GM12872 (cell line): ENCODE measurements at regions not wholly inside any gene's neighbourhood (a gene's known extent, or its start where the extent isn't known, plus 50 kb on each side); places are given as distances from the start of the nearest gene placed in this dataset.

Experiments used
- CTCF ChIP-seq: IDR thresholded peaks from 3 replicates; pipeline ENCODE4 v1.5.1; 2011; ENCODE audit warnings: low read depth, mild to moderate bottlenecking, low read length, moderate library complexity; ENCODE audit not compliant: insufficient read depth

- no peak for TF ChIP-seq CTCF
These were observed 61.6 kb upstream of the RUNX3 start for GRCh38 chr1:24991697-24992096.

DNA sequence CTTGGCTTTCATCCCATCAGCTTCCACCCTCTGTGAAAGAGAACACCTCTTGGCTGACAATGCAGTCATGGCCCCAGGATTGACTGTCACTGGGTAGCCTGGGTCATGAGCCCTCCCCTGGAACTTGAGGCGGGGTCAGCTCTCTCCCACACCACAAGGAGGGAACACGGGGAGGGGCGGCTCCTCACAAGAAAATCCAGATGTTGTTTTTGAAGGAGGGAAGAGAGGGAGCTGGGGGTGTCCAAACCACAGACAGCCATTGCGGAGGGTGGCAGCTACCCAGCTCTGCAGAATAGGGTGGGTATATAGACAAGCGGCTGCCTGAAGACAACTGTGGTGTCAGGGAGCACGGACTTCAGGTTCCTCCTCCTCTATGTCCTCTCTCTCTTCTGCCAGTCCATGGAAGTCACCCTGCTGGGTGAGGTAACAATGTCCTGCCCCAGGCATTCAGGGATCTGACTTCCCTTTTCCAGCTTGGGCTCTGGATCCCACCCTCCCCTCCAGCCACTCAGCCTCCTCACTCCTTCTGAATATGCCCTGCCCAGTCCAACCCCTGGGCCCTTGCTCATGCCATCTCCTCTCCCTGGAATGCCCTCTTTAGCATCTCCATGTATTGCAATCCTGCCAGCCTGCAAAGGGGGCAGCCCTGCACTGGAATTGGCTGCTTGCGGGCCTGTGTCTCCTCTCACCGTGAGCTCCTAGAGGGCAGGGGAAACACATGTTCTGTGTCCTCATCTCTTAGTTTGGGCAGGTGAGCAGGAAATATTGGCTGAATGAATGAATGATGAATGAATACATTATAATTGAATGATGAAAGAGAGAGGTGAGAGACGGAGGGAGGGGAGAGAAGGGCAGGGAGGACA lies 60.9 kb upstream of the RUNX3 start:
- 0 out of 3 replicates have a peak, but pooled peaks have one; percentile 10 for TF ChIP-seq CTCF

- no peak for TF ChIP-seq CTCF
These were observed 60.1 kb upstream of the RUNX3 start for GRCh38 chr1:24990136-24990535.

DNA sequence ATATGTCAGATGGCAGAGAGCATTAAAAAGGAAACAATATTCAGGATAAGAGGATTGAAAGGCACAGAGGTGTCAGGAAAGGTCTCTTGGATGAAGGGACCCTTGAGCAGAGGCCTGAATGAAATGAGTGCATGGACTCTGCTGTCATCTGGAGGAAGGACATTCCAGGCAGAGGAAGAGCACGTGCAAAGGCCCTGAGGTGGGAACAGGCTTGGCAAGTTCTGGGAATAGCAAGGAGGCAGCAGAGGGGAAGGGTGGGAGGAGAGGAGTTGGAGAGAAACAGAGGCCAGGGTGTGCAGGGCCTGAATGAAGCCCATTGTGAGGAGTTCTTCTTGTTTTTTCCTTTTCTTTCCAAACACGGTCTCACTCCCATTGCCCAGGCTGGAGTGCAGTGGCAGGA lies 59.0 kb upstream of the RUNX3 start:
- TF ChIP-seq CTCF, result no peak

DNA sequence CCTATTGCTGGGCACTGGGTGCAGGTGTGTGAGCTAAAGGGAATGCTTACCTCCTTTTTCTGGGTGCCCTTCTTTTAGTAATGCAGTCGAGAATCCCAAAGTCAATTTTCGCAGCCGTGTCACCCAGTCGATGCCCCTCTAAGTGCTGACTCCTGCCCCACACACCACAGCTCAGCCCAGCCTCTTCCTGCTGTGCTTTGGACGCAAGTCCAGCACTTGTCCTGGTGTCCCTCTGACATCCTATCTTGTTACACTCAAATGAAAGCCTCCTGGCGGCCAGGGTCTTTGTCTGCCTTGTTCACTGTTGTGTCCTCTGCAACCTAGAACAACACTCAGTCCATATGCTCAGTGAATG lies 58.5 kb upstream of the RUNX3 start:
- no peak for TF ChIP-seq CTCF

DNA sequence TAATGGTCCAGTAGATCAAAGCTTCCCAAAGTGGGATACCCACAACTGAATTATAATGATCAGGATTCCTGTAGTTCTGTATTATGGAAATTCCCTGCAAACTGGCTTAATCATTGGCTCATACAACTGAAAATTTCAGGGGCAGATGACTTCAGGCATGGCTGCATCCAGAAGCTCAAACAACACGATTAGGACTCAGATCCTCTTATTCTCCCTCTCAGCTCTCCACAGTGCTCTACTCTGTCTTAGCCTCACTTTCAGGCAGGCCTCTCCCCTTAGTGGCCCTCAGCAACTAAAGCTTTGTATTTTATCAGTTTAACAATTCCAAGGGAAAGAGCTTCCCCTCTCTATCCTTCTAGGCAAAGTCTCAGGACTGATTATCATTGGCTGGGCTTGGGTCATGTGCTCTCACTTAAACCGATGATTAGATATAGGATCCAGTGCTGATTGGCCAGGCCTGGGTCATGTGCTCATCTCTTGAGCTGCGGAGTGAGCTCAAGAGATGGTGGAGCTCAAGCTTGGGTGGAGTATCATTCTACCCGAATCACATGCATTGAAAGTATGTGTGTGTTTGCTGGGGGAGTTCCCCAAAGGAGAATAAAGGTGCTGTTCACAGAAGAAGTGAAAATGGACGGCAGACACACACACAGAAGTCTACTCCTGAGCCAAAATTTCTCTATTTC lies 57.9 kb upstream of the RUNX3 start:
- TF ChIP-seq CTCF, result no peak

DNA sequence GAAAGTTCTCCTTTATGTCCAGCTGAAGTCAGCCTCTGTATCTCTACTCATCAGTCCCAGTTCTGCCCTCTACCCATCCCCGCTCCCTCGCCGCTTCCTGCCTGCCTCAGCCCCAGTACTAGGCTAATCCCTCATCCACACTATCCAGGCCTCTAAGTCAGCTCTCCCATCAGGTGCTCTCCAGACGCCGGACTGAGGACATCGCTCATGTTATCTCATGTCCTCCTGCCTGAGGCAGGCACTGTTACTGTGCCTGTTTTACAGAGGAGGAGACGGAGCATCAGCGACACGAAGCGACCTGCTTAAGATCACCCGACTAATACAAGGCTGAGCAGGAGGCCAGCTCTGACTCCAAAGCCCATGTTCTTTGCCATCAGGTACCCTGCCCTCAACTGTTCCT lies 57.3 kb upstream of the RUNX3 start:
- no peak for TF ChIP-seq CTCF
